ENCODE measurements at regions not wholly inside any gene's neighbourhood (a gene's known extent, or its start where the extent isn't known, plus 50 kb on each side); places are given as distances from the start of the nearest gene placed in this dataset.

DNA sequence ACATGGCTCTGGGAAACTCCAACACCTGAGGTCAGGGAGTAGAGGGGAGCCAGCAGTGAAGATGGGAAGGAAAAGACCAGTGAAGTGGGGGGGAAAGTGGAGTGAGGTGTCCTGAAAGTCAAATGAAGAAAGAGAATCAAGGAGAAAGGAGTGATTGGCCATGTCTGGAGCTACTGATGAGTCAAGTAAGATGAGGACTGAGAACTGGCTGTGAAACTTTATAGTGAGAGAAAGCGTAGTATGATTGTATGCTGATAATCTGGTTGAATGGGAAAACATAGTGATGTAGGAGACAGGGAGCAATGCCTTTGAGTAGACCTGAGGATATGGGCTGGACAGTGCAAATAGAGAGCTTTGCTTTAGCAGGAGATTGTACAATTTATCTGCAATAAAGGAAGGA lies 183.6 kb upstream of the GMDS start:
- Histone ChIP-seq H3K4me3 (no peak overlapping the region), H3K27ac (no peak overlapping the region)
- TF ChIP-seq, protein P1, sequence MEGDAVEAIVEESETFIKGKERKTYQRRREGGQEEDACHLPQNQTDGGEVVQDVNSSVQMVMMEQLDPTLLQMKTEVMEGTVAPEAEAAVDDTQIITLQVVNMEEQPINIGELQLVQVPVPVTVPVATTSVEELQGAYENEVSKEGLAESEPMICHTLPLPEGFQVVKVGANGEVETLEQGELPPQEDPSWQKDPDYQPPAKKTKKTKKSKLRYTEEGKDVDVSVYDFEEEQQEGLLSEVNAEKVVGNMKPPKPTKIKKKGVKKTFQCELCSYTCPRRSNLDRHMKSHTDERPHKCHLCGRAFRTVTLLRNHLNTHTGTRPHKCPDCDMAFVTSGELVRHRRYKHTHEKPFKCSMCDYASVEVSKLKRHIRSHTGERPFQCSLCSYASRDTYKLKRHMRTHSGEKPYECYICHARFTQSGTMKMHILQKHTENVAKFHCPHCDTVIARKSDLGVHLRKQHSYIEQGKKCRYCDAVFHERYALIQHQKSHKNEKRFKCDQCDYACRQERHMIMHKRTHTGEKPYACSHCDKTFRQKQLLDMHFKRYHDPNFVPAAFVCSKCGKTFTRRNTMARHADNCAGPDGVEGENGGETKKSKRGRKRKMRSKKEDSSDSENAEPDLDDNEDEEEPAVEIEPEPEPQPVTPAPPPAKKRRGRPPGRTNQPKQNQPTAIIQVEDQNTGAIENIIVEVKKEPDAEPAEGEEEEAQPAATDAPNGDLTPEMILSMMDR (IDR thresholded peaks at IDR 0.05) = no peak
- DNase-seq (ENCODE audit: low spot score) = no peak

DNA sequence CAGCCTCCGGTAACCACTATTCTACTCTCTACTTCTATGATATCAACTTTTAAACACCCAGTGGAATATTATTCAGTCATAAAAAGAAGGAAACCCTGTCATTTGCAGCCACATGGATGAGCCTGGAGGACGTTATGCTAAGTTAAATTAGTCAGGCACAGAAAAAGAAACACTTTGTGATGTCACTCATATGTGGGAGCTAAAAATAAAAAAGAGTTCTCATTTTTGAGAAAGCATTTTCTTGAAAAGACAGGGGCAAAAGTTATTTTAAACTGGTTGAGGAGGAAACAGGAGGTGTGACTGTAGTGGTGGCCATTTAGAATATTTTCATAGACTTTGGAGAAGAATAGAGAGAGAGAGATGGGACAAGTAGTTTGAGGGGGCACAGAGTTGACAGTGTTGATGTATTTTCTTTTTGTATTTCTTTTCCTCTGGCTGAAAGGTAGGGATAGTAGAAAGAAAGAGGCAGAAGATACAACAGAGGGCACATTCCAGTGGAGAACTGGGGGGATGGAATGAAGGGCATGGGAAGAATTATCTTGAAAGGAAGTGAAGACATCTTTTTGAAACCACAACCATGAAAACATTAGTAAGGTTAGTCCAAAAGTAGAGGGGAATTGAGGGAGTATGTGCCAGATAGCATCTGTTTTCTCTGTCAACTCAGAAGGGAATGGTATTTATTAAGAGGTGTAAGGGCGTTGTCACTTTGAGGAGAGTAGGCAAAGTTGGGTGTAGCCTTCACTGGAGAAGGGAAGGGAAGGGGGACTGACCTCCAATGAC lies 181.3 kb upstream of the GMDS start:
- Histone ChIP-seq H3K4me3 (no peak overlapping the region), H3K27ac (no peak overlapping the region)
- TF ChIP-seq, protein P1 (IDR thresholded peaks at IDR 0.05) = no peak
- no peak for DNase-seq (ENCODE audit: low spot score)

DNA sequence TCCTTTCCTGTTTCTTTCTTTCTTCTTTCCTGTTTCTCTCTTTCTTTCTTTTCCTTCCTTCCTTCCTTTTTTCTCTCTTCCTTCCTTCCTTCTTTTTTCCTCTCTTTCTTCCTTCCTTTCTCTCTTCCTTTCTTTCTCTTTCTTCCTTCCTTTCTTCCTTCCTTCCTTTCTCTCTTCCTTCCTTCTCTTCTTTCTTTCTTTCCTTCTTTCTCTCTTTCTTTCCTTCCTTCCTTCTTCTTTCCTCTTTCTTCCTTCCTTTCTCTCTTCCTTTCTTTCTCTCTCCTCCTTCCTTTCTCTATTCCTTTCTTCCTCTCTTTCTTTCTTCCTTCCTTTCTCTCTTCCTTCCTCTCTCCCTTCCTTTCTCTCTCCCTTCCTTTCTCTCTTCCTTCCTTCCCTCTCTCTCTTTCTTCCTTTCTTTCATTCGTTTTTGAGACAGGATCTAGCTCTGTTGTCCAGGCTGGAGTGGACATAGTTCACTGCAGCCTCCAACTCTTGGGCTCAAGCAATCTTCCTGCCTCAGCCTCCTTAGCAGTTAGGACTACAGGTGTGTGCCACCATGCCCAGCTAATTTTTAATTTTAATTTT lies 170.8 kb upstream of the GMDS start:
- TF ChIP-seq, protein P1 (IDR thresholded peaks at IDR 0.05) = no peak
- no peak for DNase-seq (ENCODE audit: low spot score)
- Histone ChIP-seq H3K4me3 (no peak overlapping the region), H3K27ac (no peak overlapping the region)

DNA sequence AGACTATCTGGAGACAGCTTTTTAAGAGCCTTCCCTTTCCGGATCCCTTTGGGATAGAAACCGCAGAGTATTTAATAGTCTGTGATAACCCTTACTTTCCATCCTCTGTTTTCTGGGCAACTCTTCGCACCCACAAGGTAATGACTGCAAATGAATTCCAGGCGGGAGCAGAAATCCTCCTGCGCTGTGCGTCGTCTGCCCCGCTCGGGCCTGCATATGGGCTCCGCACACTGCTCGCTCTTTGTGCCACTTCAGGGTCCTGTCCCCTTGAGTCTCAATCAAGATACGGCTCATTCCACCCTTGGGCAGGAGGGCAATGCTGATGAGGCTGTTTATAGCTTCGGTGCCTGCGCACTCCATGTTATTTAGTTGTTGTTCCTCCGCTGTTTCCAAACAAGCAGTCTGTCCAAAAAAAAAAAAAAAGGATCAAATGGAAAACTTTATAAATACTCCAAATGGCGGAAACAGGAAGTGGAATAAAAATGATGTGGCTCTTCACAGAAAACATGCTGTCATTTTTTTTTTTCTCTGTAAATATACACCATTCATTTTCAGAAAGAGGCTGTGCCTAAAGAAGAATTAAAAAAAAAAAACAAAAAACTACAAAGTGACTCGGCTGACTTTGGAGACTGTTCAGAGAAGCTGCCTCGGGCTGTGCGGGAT lies 169.6 kb upstream of the GMDS start:
- TF ChIP-seq, protein P1 (IDR thresholded peaks at IDR 0.05) = no peak
- DNase-seq (ENCODE audit: low spot score) = no peak
- Histone ChIP-seq H3K27ac (no peak overlapping the region), H3K4me3 (no peak overlapping the region)

DNA sequence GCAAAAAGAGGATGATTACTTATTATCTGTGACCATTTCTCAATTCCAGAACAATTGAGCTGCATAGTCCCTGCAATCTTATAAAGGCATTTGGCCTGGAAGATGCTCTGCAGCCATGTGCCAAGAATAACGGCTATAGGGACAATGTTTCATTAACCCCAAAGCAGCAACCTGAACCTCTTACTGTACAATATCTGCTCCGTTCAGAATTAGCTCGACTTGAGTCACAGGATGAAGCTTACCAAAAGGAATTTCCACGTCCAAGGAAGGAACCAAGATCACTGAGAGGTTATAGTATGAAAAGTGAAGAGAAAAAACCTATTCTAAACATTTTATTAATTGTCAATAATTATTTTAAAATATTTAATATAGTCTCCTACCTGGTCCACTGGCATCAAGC lies 167.3 kb upstream of the GMDS start:
- Histone ChIP-seq H3K27ac (no peak overlapping the region), H3K4me3 (no peak overlapping the region)
- DNase-seq (ENCODE audit: low spot score) = no peak
- TF ChIP-seq, protein P1 (IDR thresholded peaks at IDR 0.05) = no peak

DNA sequence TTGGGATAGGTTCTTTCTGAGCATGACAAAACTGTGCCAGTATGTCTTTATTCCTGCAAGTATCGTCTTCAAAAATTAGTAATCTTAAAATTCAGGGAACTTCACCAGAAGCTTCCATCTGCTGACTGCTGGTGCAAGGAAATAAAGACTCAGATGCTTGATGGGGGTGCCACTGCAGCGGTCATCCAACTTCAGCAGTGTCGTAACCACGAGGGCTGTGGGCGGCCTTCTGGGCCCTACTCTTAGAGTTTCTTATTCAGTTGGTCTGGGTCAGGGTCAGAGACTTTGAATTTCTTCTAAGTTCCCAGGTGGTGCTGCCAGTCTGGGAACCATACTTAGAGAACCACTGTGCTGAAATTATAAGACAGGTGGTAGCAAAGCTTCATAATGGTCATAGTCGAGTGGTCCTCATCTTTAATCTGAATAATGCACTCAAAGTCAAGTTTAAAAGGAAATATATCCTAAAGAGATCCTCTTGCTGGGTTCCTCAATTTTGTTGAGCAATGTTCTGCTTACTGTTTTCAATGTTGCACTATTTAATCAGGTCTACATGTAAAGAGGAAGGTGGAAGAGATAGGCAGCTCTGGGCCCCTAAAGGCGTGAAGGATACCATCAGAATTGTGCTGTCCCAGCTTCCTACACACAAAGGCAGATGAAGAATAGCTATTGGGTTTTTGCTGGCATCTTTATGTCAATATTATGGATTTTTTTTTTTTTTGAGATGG lies 165.4 kb upstream of the GMDS start:
- TF ChIP-seq, protein P1 (IDR thresholded peaks at IDR 0.05) = no peak
- no peak for DNase-seq (ENCODE audit: low spot score)

More for the DNA sequence above, 165.4 kb upstream of the GMDS start:
- no peak overlapping the region for H3K4me3 ChIP-seq
- no peak overlapping the region for H3K27ac ChIP-seq

Measured in coronary artery (tissue), 2 donors.